ENCODE measurements at regions not wholly inside any gene's neighbourhood (a gene's known extent, or its start where the extent isn't known, plus 50 kb on each side); places are given as distances from the start of the nearest gene placed in this dataset.

DNA sequence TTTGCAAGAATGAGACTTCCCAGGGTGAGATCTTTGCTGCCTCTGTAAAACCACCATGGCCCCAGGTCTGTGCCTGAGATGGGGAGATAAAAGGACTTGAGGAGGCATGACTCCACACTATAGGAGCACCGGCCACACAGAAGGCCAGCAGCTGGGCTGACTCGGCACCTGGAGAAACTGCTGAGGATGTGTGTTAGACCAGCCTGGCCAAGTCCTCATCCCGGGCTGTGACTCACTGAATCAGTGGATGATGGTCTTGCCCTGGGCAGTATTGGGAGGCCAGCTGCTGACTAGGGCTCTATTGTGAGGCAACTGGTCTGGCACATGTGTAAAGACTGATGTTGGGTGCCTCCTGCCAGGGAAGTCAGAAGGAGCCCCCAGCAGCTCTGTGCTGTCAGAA lies 286.2 kb downstream of the ACTL7B start:
- no peaks in the 10 kb centered on the region for H3K36me3 ChIP-seq (ENCODE audit: control insufficient read depth, insufficient read depth, low read length)
- TF ChIP-seq, protein P1, sequence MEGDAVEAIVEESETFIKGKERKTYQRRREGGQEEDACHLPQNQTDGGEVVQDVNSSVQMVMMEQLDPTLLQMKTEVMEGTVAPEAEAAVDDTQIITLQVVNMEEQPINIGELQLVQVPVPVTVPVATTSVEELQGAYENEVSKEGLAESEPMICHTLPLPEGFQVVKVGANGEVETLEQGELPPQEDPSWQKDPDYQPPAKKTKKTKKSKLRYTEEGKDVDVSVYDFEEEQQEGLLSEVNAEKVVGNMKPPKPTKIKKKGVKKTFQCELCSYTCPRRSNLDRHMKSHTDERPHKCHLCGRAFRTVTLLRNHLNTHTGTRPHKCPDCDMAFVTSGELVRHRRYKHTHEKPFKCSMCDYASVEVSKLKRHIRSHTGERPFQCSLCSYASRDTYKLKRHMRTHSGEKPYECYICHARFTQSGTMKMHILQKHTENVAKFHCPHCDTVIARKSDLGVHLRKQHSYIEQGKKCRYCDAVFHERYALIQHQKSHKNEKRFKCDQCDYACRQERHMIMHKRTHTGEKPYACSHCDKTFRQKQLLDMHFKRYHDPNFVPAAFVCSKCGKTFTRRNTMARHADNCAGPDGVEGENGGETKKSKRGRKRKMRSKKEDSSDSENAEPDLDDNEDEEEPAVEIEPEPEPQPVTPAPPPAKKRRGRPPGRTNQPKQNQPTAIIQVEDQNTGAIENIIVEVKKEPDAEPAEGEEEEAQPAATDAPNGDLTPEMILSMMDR (IDR thresholded peaks at IDR 0.05; ENCODE audit: insufficient read depth, low read length, severe bottlenecking) = no peak
- H3K4me3 ChIP-seq (ENCODE audit: low read depth, low read length) = no peak overlapping the region
- FAIRE-seq (no peak), DNase-seq (ENCODE audit: low read depth) (peak; percentile 94)
- H3K27me3 ChIP-seq (ENCODE audit: control insufficient read depth, insufficient read depth, low read length) = no peaks in the 10 kb centered on the region

- peak; percentile 40 for DNase-seq (ENCODE audit: low read depth)
- no peaks in the 10 kb centered on the region for H3K27me3 ChIP-seq (ENCODE audit: control insufficient read depth, insufficient read depth, low read length)
- no peak overlapping the region for H3K4me3 ChIP-seq (ENCODE audit: low read depth, low read length)
- FAIRE-seq = no peak
- TF ChIP-seq, protein P1 (IDR thresholded peaks at IDR 0.05; ENCODE audit: insufficient read depth, low read length, severe bottlenecking) = no peak
- no peaks in the 10 kb centered on the region for H3K36me3 ChIP-seq (ENCODE audit: control insufficient read depth, insufficient read depth, low read length)
Measured at GRCh38 chr9:108568093-108568492, 287.7 kb downstream of the ACTL7B start.

GRCh38 chr9:108567571-108567970 lies 288.2 kb downstream of the ACTL7B start:
- Histone ChIP-seq H3K27me3 (ENCODE audit: control insufficient read depth, insufficient read depth, low read length) (no peaks in the 10 kb centered on the region), H3K36me3 (ENCODE audit: control insufficient read depth, insufficient read depth, low read length) (no peaks in the 10 kb centered on the region), H3K4me3 (ENCODE audit: low read depth, low read length) (no peak overlapping the region)
- DNase-seq (ENCODE audit: low read depth) = no peak
- TF ChIP-seq, protein P1 (IDR thresholded peaks at IDR 0.05; ENCODE audit: insufficient read depth, low read length, severe bottlenecking) = no peak
- no peak for FAIRE-seq

DNA sequence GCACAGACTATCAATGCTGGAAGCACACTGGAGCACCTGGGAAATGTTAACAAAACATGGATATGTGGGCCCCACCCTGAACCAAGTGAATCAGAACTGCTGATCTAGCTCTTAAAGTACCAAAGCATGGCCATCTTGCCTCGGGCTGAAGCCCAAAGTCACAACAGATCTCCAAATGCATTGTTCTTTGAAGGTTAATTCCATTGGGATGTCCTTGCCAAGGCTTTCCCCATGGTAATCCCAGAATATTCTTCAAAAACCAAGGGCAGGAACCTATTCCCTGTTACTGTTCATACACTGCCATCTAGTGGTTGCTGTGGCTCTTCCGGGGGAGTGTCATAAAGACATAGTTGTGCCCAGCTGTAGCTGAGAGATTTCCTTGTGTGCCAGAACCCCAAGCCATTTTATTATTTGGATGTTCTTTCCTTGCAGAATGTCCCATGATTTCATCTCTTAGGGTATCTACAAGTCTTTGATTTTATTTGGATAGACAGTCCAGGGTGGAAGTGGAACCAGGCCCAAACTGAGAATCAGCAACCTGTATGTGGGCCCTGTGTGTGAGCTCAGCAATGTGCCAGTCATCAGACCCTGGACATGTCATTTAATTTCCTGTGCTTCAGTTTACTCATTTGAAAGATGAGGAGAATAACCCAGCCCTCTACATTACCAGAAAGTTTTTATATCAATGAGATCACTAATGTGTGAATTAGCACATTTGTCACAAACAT lies 290.0 kb downstream of the ACTL7B start:
- H3K36me3 ChIP-seq (ENCODE audit: control insufficient read depth, insufficient read depth, low read length) = no peaks in the 10 kb centered on the region
- no peaks in the 10 kb centered on the region for H3K27me3 ChIP-seq (ENCODE audit: control insufficient read depth, insufficient read depth, low read length)
- TF ChIP-seq, protein P1 (IDR thresholded peaks at IDR 0.05; ENCODE audit: insufficient read depth, low read length, severe bottlenecking) = peak; percentile 72
- H3K4me3 ChIP-seq (ENCODE audit: low read depth, low read length) = no peak overlapping the region
- DNase-seq (ENCODE audit: low read depth) (peak; percentile 82), FAIRE-seq (peak; percentile 88)

DNA sequence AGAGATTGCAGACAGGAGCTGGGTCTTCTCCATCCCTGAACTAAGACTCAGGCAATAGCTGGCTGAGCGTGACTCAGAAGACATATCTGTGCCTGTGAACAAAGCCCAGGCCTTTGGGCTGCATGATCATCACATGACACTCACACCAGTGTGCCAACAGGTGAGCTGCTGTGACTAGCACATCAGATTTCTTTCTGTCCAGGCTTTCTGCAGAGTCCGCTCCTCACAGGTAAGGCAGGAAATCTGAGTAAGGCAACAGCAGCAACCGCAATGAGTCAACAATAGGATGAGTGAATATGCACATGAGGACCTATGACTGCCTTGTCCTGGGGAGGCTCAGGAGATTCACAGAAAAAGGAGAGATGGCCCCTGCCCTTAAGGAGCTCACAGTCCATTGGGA lies 293.6 kb downstream of the ACTL7B start:
- DNase-seq (ENCODE audit: low read depth) (peak; percentile 100), FAIRE-seq (peak; percentile 100)
- TF ChIP-seq, protein P1 (IDR thresholded peaks at IDR 0.05; ENCODE audit: insufficient read depth, low read length, severe bottlenecking) = no peak

DNA sequence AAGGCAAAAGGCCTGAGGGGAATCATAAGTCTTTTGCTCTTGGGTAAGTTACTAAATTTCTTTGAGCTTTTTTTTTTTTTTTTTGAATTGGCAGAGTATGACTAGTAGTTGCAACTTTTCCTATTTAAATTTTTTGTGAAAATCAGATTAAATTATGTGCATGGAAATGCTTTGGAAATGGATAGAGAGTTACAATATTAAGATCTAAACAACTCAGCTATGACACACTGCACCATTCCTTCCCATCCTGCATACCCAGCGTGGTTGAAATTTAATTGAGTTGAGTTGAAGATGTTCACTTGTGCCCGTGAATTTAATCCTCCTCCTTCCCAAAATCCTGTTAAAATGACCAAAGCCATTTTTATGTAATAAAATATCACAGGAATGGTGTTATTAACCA lies 296.4 kb downstream of the ACTL7B start:
- TF ChIP-seq, protein P1 (IDR thresholded peaks at IDR 0.05; ENCODE audit: insufficient read depth, low read length, severe bottlenecking) = no peak

More for the DNA sequence above, 293.6 kb downstream of the ACTL7B start:
- no peak overlapping the region for H3K4me3 ChIP-seq (ENCODE audit: low read depth, low read length)
- no peaks in the 10 kb centered on the region for H3K27me3 ChIP-seq (ENCODE audit: control insufficient read depth, insufficient read depth, low read length)
- H3K36me3 ChIP-seq (ENCODE audit: control insufficient read depth, insufficient read depth, low read length) = no peaks in the 10 kb centered on the region

More for the DNA sequence above, 296.4 kb downstream of the ACTL7B start:
- FAIRE-seq = no peak
- no peak overlapping the region for H3K4me3 ChIP-seq (ENCODE audit: low read depth, low read length)
- no peaks in the 10 kb centered on the region for H3K27me3 ChIP-seq (ENCODE audit: control insufficient read depth, insufficient read depth, low read length)
- no peak for DNase-seq (ENCODE audit: low read depth)
- H3K36me3 ChIP-seq (ENCODE audit: control insufficient read depth, insufficient read depth, low read length) = no peaks in the 10 kb centered on the region

Measured in bronchial epithelial cell (primary cell).